SK-N-SH (cell line): ENCODE measurements at regions not wholly inside any gene's neighbourhood (a gene's known extent, or its start where the extent isn't known, plus 50 kb on each side); places are given as distances from the start of the nearest gene placed in this dataset.

ENCODE experiments used
- CTCF ChIA-PET: fragments of 300-600, 350-600 bp; formaldehyde crosslinking; extraction: SDS; loops from one replicate; lab custom pipeline; 2021; lab: Yijun Ruan, JAX
- POLR2A ChIA-PET: fragments of 350-600 bp; sonication (Branson Sonifier 250); formaldehyde crosslinking; extraction: SDS; loops from one replicate; lab custom pipeline; 2020; ENCODE audit warnings: antibody characterized with exemption, inconsistent platforms; lab: Yijun Ruan, JAX
- DNase-seq: peaks from one replicate; pipeline ENCODE4 v3.0.0; 2012
- H2AFZ ChIP-seq: fragments of 200-600 bp; sonication (generic); 2 replicates; pipeline ENCODE4 v1.8.1; 2016; ENCODE audit warnings: antibody characterized with exemption, mild to moderate bottlenecking, low read depth
- H3F3A ChIP-seq: fragments of 200-600 bp; sonication (generic); replicated peaks from 2 replicates; pipeline ENCODE3; 2016; ENCODE audit warnings: antibody characterized with exemption, mild to moderate bottlenecking; ENCODE audit not compliant: insufficient read depth
- H3K27ac ChIP-seq, 2 experiments: fragments of 200-500 bp in 1 of 2; fragments of 200-600 bp in 1 of 2; sonication (Bioruptor generic) in 1 of 2; sonication (generic), shearing (Covaris generic) in 1 of 2; 2 replicates each; pipeline versions ENCODE4 v1.5.1 to v1.6.1; 2014 to 2016; ENCODE audit warnings: low read depth in 2 of 2, inconsistent platforms in 1 of 2, low read length in 1 of 2, mild to moderate bottlenecking in 1 of 2, mixed read lengths in 1 of 2
- H3K27me3 ChIP-seq: fragments of 200-600 bp; sonication (generic), shearing (Covaris generic); 2 replicates; pipeline ENCODE4 v1.6.1; 2016; ENCODE audit warnings: mixed run types; ENCODE audit not compliant: insufficient read depth
- H3K36me3 ChIP-seq, 2 experiments: fragments of 200-500 bp in 1 of 2; fragments of 200-600 bp in 1 of 2; sonication (Bioruptor generic) in 1 of 2; sonication (generic) in 1 of 2; replicated peaks in 1 of 2; 2 replicates each; pipeline versions ENCODE3 to v1.5.1; 2014 to 2016; ENCODE audit warnings: low read length in 1 of 2, mild to moderate bottlenecking in 1 of 2; ENCODE audit not compliant: insufficient read depth in 2 of 2, control insufficient read depth in 1 of 2
- H3K4me1 ChIP-seq, 2 experiments: fragments of 200-500 bp in 1 of 2; fragments of 200-600 bp in 1 of 2; sonication (Bioruptor generic) in 1 of 2; sonication (generic), shearing (Covaris generic) in 1 of 2; 2 replicates each; pipeline versions ENCODE4 v1.5.1 to v1.6.1; 2014 to 2016; ENCODE audit warnings: low read depth in 1 of 2, low read length in 1 of 2, mixed run types in 1 of 2; ENCODE audit not compliant: insufficient read depth in 2 of 2, control insufficient read depth in 1 of 2
- H3K4me2 ChIP-seq: fragments of 200-600 bp; sonication (generic), shearing (Covaris generic); 2 replicates; pipeline ENCODE4 v1.6.1; 2017; ENCODE audit warnings: mixed run types
- H3K4me3 ChIP-seq, 2 experiments: fragments of 200-500 bp in 1 of 2; fragments of 200-600 bp in 1 of 2; sonication (Bioruptor generic) in 1 of 2; sonication (generic), shearing (Covaris generic) in 1 of 2; 2 replicates each; pipeline versions ENCODE4 v1.5.1 to v1.8.1; 2014 to 2016; ENCODE audit warnings: low read depth in 2 of 2, inconsistent platforms in 1 of 2, low read length in 1 of 2, mild to moderate bottlenecking in 1 of 2, mixed read lengths in 1 of 2, moderate library complexity in 1 of 2
- H3K79me2 ChIP-seq: fragments of 200-600 bp; sonication (generic); 2 replicates; pipeline ENCODE4 v1.8.1; 2017; ENCODE audit warnings: mild to moderate bottlenecking; ENCODE audit not compliant: insufficient read depth
- H3K9ac ChIP-seq: fragments of 200-600 bp; sonication (generic); 2 replicates; pipeline ENCODE4 v1.6.1; 2017; ENCODE audit warnings: mixed run types
- H3K9me2 ChIP-seq: fragments of 200-600 bp; sonication (generic); 2 replicates; pipeline ENCODE4 v1.6.1; 2017; ENCODE audit warnings: mixed run types
- H3K9me3 ChIP-seq: fragments of 200-600 bp; sonication (generic); 2 replicates; pipeline ENCODE4 v1.6.1; 2017; ENCODE audit warnings: mixed run types, mild to moderate bottlenecking, moderate library complexity
- H4K20me1 ChIP-seq: fragments of 200-600 bp; sonication (generic); 2 replicates; pipeline ENCODE4 v1.6.1; 2017; ENCODE audit warnings: mild to moderate bottlenecking, mixed run types; ENCODE audit not compliant: insufficient read depth
- CHD2 ChIP-seq: fragments of 150-350 bp; IDR thresholded peaks from 2 replicates; pipeline ENCODE4 v1.6.1; 2018; ENCODE audit warnings: low read length; ENCODE audit not compliant: partially characterized antibody
- EP300 ChIP-seq, 2 experiments: IDR thresholded peaks; 2 replicates each; pipeline versions ENCODE4 v1.4.0 to v1.6.1; 2012; ENCODE audit warnings: borderline replicate concordance in 1 of 2, low read depth in 1 of 2, low read length in 1 of 2
- EZH2phosphoT487 ChIP-seq: fragments of 200-600 bp; sonication (generic); IDR thresholded peaks from 2 replicates; pipeline ENCODE4 v1.6.1; 2017; ENCODE audit warnings: low read depth, mixed run types, mild to moderate bottlenecking, antibody characterized with exemption, moderate library complexity, borderline replicate concordance
- FOSL2 ChIP-seq: IDR thresholded peaks from 2 replicates; pipeline ENCODE4 v1.4.0; 2012; ENCODE audit warnings: low read depth, mild to moderate bottlenecking, moderate library complexity, borderline replicate concordance
- FOXM1 ChIP-seq: IDR thresholded peaks from 2 replicates; pipeline ENCODE4 v1.4.0; 2012; ENCODE audit warnings: low read depth, mild to moderate bottlenecking
- GABPA ChIP-seq: IDR thresholded peaks from 2 replicates; pipeline ENCODE4 v1.4.0; 2012; ENCODE audit warnings: low read depth, mild to moderate bottlenecking
- GATA2 ChIP-seq: sonication (generic); formaldehyde crosslinking; IDR thresholded peaks from 2 replicates; pipeline ENCODE4 v1.5.0; 2020; ENCODE audit warnings: mild to moderate bottlenecking, missing genetic modification reagents
- JUND ChIP-seq: IDR thresholded peaks from 2 replicates; pipeline ENCODE4 v1.4.0; 2012
- NFIC ChIP-seq: IDR thresholded peaks from 2 replicates; pipeline ENCODE4 v1.4.0; 2012; ENCODE audit warnings: borderline replicate concordance
- NRF1 ChIP-seq: IDR thresholded peaks from 2 replicates; pipeline ENCODE4 v1.6.1; 2012; ENCODE audit warnings: low read depth, mild to moderate bottlenecking, low read length
- RCOR1 ChIP-seq: fragments of 150-350 bp; IDR thresholded peaks from 2 replicates; pipeline ENCODE4 v1.6.1; 2017; ENCODE audit warnings: antibody characterized with exemption, low read length
- RFX5 ChIP-seq: IDR thresholded peaks from 2 replicates; pipeline ENCODE4 v1.6.1; 2012; ENCODE audit warnings: mild to moderate bottlenecking, improper control_type of control experiment, low read length
- RXRA ChIP-seq: IDR thresholded peaks from 2 replicates; pipeline ENCODE4 v1.4.0; 2012; ENCODE audit warnings: low read depth, mild to moderate bottlenecking, borderline replicate concordance
- SIN3A ChIP-seq: IDR thresholded peaks from 2 replicates; pipeline ENCODE4 v1.6.1; 2012; ENCODE audit warnings: low read depth, mild to moderate bottlenecking, low read length, moderate library complexity, borderline replicate concordance
- TCF12 ChIP-seq: IDR thresholded peaks from 2 replicates; pipeline ENCODE4 v1.4.0; 2012
- WGBS: methylation state at CpG from one replicate; pipeline ENCODE4 v1.1.6; 2017; ENCODE audit warnings: low lambda C conversion rate; 5-methylcytosine and 5-hydroxymethylcytosine counted together
- TF ChIP-seq, protein P1 (sequence below): IDR thresholded peaks from 2 replicates; pipeline ENCODE4 v1.6.1; 2012; ENCODE audit warnings: mild to moderate bottlenecking, low read depth, low read length, moderate library complexity
- TF ChIP-seq, protein P2 (sequence below): fragments of 150-350 bp; IDR thresholded peaks from 2 replicates; pipeline ENCODE4 v1.6.1; 2016; ENCODE audit warnings: mild to moderate bottlenecking, low read depth, low read length
- TF ChIP-seq, protein P3 (sequence below): fragments of 150-350 bp; IDR thresholded peaks from 2 replicates; pipeline ENCODE4 v1.6.1; 2017; ENCODE audit warnings: antibody characterized with exemption, low read length, low read depth, borderline replicate concordance
- TF ChIP-seq, protein P4 (sequence below): IDR thresholded peaks from 2 replicates; pipeline ENCODE4; 2012

DNA sequence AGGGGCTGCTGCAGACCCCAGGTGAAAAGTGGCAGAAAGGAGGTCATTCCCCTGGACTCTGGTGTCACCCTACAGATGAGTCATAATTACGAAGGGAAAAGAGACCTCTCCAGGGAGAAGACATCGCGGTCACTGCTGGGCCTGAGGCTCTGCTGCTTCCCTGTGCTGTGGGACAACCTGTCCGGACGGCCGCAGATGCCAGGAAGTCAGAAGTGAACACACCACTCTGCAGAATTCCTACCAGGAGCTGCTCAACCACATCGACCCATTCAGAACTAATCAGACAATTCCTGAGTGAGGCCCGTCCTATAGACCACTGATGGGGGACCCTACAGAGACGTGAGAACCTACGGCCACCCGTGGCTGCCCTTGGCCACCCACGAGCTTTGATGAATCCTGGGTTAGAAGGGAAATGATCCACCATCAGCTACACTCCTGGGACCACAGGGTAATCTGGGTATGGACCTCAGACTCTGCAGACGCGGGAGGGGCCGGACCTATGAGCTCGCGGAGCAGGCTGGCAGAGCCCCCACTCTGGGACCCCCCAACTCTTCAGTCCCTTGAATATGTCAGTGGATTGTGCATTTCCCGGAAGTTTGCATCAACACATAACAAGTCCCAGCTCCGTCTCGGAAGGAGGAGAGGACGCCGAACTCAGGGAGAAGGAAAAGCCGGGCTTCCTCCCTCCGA is 636.7 kb downstream of the BRD1 start:
- no peak for TF ChIP-seq NFIC
- no peak for TF ChIP-seq JUND
- TF ChIP-seq EZH2phosphoT487 = no peak
- TF ChIP-seq, protein P1, sequence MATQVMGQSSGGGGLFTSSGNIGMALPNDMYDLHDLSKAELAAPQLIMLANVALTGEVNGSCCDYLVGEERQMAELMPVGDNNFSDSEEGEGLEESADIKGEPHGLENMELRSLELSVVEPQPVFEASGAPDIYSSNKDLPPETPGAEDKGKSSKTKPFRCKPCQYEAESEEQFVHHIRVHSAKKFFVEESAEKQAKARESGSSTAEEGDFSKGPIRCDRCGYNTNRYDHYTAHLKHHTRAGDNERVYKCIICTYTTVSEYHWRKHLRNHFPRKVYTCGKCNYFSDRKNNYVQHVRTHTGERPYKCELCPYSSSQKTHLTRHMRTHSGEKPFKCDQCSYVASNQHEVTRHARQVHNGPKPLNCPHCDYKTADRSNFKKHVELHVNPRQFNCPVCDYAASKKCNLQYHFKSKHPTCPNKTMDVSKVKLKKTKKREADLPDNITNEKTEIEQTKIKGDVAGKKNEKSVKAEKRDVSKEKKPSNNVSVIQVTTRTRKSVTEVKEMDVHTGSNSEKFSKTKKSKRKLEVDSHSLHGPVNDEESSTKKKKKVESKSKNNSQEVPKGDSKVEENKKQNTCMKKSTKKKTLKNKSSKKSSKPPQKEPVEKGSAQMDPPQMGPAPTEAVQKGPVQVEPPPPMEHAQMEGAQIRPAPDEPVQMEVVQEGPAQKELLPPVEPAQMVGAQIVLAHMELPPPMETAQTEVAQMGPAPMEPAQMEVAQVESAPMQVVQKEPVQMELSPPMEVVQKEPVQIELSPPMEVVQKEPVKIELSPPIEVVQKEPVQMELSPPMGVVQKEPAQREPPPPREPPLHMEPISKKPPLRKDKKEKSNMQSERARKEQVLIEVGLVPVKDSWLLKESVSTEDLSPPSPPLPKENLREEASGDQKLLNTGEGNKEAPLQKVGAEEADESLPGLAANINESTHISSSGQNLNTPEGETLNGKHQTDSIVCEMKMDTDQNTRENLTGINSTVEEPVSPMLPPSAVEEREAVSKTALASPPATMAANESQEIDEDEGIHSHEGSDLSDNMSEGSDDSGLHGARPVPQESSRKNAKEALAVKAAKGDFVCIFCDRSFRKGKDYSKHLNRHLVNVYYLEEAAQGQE = no peak
- no peak for TF ChIP-seq SIN3A
- no peak for TF ChIP-seq FOXM1
- no peak for TF ChIP-seq RXRA
- no peak for TF ChIP-seq NRF1
- no peak for TF ChIP-seq GABPA
- no peak for TF ChIP-seq RCOR1
- TF ChIP-seq, protein P2, sequence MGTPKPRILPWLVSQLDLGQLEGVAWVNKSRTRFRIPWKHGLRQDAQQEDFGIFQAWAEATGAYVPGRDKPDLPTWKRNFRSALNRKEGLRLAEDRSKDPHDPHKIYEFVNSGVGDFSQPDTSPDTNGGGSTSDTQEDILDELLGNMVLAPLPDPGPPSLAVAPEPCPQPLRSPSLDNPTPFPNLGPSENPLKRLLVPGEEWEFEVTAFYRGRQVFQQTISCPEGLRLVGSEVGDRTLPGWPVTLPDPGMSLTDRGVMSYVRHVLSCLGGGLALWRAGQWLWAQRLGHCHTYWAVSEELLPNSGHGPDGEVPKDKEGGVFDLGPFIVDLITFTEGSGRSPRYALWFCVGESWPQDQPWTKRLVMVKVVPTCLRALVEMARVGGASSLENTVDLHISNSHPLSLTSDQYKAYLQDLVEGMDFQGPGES = no peak
- TF ChIP-seq RFX5 = no peak
- TF ChIP-seq CHD2 = no peak
- no peak for TF ChIP-seq GATA2 (CRISPR knock-in tag)
- no peak for TF ChIP-seq TCF12
- TF ChIP-seq, protein P3, sequence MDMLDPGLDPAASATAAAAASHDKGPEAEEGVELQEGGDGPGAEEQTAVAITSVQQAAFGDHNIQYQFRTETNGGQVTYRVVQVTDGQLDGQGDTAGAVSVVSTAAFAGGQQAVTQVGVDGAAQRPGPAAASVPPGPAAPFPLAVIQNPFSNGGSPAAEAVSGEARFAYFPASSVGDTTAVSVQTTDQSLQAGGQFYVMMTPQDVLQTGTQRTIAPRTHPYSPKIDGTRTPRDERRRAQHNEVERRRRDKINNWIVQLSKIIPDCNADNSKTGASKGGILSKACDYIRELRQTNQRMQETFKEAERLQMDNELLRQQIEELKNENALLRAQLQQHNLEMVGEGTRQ = no peak
- TF ChIP-seq EP300 (IDR thresholded peaks at IDR 0.05; ENCODE audit: borderline replicate concordance in 1 of 2, low read depth in 1 of 2, low read length in 1 of 2) = no peak
- TF ChIP-seq, protein P4, sequence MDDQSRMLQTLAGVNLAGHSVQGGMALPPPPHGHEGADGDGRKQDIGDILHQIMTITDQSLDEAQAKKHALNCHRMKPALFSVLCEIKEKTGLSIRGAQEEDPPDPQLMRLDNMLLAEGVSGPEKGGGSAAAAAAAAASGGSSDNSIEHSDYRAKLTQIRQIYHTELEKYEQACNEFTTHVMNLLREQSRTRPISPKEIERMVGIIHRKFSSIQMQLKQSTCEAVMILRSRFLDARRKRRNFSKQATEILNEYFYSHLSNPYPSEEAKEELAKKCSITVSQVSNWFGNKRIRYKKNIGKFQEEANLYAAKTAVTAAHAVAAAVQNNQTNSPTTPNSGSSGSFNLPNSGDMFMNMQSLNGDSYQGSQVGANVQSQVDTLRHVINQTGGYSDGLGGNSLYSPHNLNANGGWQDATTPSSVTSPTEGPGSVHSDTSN = no peak
- TF ChIP-seq FOSL2 = no peak
- Histone ChIP-seq H3K9me3 (no peaks in the 10 kb centered on the region), H3K4me3 (no peak overlapping the region), H3K4me1 (peaks cover 0 to 4% of the 10 kb centered on the region in 2 experiments; a peak in 1 of 4 replicates), H3K9ac (no peak overlapping the region), H3K9me2 (no peaks in the 10 kb centered on the region), H3K36me3 (no peaks in the 10 kb centered on the region), H4K20me1 (no peaks in the 10 kb centered on the region), H3F3A (no peaks in the 10 kb centered on the region), H2AFZ (no peak overlapping the region), H3K27me3 (peaks cover 5% of the 10 kb centered on the region; the same call in 1 of the 2 replicates), H3K79me2 (no peaks in the 10 kb centered on the region), H3K4me2 (no peak overlapping the region), H3K27ac (no peak overlapping the region)
- ChIA-PET POLR2A (no interaction called here), CTCF (no interaction called here)
- DNase-seq = no peak
- 26% methylated on average over 23 of the region's 24 CpGs for WGBS
